ENCODE measurements at regions not wholly inside any gene's neighbourhood (a gene's known extent, or its start where the extent isn't known, plus 50 kb on each side); places are given as distances from the start of the nearest gene placed in this dataset.
"Not testable (repeated sequence)": the region's sequence is repeated elsewhere in the genome, so short reads cannot be mapped to it uniquely, and the experiment has no call there.

DNA sequence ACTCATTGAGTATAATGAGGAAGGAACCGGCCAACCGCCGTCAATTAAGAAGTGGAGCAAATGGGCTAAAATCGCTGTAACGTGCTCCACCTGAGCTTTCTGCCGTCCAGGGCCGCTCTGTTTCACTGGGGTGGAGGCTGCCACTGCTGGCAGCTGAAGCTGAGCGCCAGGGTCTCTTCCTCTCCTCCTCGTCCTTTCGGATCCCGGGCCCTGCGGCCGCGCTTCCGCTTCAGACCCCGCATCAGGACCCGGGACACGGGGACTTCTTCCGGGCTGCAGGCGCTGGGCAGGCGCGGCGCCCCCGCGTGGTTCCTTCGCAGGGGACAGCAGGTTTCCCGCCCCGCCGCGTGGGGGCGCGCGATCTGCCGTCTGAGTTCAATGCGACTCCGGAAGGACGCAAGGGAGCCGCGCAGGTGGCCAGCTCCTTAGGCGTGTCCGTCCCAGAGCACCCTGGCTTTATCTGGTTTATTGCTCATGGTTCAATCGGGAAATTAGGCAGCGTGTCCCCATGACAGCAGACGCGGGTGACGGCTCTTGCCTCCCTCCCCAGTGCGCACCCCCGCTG is 519.8 kb downstream of the TRIML1 start:
- no peak for DNase-seq

DNA sequence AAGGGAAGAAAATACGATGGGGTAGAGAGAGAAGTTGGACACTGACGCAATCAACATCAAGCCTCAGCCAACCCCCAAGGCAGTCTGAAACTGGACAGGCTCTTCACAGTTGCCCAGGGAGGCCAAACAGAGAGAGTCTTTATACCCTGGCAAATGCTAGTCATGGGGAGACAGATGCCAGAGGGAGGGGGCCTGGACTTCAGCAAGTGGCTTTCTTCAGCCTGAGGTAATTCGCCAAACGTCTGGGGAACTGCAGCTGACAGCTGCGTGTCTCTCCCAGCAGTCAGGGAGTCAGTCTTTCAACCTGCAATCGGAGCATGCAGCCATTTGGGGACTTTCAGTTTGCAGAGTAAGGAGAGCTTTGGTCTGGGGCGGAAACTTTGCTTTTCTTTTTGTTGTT is 521.6 kb downstream of the TRIML1 start:
- DNase-seq = peak in 37 of 51 donors; percentile 5 to 82 (median 41)

DNA sequence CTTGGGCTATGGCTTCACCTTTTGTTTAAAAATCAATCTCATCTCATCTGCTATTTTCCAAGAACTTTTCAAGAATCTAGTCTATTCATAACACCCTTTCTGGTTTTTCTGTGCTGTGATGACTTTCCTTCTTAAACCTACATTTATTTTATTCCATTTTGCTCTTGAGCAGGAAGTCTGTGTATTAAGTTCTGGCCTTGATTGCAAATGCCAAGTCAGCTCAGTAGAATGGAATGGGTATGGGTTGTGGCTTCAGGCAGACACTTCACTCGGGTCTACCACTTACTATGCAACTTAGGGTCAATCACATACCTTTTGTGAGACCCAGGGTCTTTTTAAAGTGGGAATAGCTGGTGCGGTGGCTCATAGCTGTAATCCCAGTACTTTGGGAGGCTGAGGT is 522.3 kb downstream of the TRIML1 start:
- no peak for DNase-seq

DNA sequence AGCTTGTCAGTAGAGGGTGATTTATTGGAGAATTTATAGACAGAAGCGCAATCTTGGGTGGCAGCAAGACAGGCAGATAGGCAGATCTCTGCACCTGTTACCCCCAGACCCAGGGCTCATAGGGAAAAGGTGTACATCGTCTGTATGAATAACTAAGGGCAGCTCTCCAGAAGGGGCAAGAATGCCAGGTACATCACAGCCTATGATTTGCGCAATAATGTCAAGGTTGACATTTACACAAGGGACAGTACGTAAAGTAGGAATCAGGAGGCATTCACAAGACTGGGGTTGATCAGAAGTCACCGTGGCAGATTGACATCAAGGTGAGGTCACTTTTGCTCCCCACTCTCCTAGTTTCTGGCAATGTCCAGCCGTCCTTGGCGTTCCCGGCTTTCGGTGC is 524.1 kb downstream of the TRIML1 start:
- DNase-seq = no peak

DNA sequence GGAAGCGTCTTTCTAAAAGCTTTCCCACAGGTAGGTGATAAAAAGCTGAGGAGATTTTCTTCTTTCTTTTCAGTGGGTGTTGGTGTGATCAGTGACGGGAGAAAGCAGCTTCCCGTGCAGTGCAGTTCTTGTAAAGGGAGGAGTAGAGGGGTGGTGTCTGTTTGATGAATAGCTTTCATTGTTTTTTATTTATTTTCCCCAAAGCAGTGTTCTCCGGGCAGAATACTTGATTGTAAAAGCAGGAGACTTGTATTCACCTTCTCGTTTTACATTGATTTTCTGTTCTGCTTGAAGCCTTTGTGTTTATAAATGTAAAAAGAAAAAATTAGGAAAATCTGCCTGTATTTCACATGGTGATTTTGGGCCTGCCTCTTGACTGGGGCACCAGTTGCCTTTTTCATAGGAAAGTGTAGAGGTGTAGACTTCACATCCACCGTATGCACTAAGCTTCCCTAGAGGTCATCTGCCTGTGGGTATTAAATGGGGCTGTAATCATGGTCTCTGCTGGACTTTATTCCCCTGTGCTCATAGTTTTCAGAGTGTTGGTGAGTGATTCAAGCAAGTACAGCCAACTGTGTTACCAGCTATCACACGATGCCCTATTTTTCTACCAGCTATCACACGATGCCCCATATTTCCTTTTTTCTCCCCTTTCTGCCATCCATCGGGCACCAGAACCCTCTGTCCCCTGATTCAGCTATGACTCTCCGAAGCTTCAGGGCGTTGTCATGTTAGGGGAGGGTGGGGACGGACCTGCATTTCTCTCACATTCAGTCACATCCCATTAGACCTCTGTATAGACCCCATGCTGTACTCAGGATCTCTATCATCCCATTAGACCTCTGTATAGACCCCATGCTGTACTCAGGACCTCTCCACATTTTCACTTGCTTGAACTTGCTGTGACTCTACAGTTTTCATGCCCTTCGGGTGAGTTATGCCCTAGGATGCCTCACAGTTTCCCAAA is 526.5 kb downstream of the TRIML1 start:
- peak in 6 of 51 donors; percentile 4 to 45 (median 14) for DNase-seq

DNA sequence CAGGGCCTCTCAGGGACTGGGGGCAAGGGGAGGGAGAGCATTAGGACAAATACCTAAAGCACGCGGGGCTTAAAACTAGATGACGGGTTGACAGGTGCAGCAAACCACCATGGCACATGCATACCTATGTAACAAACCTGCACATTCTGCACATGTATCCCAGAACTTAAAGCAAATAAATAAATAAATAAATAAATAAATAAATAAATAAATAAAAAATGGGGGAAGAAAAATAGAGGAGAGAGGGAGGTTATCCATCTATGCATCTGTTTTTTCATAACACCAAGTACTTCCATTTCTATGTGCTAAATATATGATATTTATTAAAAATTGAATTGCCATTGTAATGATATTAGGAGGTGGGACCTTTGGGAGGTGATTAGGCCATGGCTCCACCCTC is 539.5 kb downstream of the TRIML1 start:
- not testable (repeated sequence) for DNase-seq

DNA sequence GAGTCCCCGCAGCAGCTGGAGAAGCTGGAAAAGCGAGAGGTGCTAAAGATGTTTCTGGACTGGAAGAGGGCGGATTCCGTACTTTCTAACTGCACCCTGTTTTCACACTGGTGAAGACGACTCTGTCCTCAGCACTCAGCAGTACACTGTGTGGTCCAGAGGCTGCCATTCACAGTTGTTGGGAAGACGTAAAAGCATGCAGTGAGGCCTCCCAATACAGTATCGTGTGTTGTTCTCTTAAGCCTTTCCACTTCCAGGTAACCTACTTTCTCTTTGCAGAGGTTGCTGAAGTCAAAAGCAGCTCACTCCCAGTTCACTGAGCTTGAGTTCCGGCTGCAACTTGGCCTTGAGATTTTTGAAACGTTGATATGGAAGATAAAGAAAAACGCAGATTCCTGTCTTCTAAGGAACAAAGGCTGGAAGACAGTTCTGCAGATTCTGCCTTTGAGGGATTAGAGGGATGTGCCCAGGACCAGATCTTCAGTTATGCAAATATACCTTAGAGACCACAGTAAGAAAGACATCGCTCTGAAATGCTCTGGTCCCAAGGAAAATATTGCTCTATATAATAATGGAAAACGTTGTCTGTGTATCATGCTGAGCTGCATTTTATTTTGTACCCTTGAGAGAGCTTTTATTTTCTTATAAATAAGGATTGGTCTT is 540.9 kb downstream of the TRIML1 start:
- peak in 2 of 51 donors; percentile 5 to 6 for DNase-seq

DNA sequence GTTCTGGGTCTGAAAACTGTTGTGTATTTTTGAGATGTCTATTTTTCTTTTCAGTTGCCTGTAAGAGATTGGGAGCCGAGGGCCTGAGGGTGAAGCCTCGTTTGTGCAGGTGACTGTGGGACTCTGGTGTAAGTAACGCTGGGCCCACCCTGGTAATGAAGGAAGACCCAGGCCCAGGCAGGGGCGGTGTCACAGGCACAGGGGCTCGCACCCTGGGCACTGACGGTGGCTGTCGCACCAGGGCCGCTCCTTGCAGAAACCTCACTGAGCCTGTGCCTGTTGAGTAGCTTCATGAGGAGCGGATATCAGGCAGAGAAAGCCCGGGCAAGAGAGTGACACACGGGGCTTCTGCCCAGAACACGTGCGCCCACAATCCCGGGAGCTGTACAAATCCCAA is 541.4 kb downstream of the TRIML1 start:
- DNase-seq = no peak

DNA sequence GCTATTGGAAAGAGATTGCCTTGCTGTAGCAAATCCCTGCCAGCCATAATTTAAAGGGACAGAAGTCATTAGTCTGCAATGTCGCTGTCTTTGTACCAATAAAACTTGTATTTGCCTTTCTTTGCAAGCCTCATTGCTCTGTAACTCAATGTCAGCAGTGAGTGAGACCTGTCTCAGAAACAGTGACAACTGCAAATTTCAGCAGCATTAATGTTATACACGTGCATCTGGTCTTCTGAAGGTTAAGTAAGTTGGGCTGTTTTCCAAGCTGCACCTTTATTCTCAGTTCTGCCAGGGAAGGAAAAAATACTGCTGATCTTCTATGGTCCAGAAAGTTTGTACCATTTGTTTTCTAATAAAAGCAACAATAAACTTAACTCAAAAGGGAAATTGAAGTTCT is 543.1 kb downstream of the TRIML1 start:
- DNase-seq = no peak

DNA sequence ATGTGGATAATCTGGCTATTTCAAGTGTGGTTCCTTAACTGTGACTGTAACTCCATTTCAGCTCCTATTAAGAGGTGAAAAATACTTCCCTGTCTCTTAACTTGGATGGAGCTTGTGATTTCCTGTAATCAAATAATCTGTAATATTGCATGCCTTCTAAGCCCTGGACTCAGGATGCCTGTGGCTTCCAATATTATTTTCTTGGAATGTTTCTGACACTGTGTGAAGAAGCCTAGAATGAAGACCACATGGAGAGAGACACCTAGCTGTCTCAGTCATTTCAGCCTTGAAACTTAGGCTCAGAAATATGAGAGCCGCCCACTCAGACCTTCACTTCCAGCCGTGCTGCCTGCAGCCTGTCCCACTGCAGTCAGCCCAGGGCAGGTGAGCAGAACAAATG is 544.3 kb downstream of the TRIML1 start:
- no peak for DNase-seq

DNA sequence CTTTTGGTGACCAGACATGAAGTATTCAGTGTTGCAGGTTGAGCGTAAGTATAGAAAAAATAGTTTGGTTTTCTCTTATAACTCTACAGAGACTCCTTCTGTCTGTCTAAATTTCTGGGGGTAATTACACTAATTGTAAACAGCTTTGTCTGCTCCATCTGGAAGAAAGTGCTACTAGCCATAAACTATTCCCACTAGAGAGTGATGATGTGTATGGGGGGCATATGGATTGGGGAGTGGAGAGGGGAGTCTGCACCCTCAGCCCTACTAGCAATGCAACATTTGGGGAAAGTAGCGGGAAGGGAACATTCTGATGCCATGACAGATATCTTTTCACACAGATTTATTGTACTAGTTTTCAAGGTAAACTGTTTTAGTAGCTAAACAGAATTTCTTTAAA is 549.7 kb downstream of the TRIML1 start:
- DNase-seq = no peak

DNA sequence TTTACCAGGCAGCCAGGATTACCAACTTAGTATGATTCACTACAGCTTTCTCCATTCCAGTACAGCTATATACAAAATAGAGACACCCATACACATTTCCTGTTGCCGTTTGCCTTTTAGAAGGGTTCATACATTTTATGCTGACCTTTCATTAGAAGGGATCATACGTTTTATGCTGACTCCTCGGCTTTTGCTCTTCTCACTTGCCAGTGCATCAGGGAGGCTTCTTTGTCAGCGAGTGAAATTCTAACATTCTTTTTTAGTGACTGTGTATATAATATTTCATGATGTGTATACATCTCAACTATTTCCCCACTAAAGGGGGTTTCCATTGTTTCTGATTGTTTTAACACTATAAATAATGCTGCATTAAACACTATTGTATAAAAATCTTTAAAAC is 552.6 kb downstream of the TRIML1 start:
- DNase-seq = no peak

DNA sequence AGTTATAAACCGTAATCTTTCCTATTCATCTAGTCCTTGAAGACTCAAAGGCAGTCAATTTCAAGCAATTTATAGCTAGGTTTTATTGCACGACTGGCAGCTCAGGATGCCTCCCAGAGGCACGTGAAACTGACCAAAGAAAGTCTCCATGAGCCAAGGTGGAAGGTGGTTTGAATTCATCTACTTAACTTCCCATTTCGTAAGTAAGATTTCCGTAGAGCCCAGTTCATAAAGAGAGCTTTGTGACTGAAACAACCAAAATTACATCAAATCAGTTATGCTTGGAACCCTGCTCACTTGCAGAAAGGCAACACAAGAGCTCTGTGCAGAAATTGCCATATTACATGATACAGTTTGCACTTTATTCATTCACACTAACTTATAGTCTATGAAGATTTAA is 556.0 kb downstream of the TRIML1 start:
- DNase-seq = no peak

DNA sequence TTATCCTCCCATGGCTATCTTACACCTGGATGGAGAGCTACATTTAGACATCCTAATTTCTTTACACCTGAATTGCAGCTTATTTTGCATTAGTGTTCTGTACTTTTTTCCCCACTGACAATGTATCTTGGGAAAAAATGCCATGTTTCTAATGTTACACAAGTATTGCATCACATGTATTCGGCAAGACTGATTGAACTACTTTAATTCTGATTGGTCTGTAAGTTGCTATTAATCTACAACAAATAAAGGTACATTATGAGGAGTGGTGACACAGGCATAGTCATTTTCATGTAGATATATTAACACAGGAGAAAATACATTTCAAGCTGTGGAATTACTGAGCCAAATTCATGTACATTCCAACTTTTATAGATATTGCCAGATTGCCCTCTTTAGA is 558.0 kb downstream of the TRIML1 start:
- no peak for DNase-seq

DNA sequence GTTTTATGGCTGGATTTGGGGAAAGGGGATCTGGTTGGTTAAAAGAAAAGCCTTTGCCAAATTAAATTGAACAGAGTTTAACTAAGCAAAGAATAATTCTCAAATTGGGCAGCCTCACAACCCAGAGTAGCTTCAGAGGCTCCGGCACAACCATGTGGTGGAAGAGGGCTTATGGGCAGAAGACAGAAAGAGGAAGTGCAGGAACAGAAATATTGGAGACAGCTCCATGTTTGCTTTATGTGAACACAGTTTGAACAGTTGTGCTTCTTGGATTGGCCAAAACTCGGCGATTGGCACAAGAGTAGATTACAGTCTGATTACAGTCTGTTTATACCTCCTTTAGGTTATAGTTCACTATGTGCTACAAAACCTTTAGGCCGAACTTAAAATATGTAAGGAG is 562.7 kb downstream of the TRIML1 start:
- no peak for DNase-seq

DNA sequence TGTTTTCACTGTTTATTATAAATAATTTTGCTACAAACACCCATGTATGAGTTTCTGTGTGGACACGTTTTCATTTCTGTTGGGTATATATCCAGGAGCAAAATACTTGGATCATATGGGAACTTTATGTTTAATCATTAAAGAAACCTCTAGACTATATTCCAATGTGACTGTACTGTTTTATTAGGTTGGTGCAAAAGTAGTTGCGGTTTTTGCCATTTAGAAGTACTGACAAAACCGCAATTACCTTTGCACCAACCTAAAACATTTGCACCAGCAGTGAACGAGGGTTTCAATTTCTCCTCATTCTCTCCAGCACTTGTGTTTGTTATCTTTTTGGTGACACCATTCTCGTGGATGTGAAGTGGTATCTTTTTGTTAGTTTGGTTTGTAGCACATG is 565.0 kb downstream of the TRIML1 start:
- DNase-seq = no peak

DNA sequence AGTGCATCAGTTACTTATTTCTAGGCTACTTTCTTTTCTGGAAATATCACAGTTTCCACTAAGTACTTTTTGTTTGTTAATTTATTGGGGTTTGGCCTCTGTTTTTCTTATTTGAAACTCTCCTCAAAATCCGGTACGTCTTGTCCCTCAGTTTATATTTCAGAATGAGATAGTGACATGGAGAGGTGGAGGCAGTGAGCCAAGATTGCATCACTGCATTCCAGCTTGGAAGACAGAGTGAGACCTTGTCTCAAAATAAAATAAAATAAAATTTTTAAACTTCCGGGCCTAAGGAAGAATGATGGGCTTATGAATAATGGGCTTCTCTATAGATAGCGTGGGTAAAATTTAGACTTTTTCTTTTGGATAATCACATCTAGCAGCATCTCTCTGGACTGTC is 567.8 kb downstream of the TRIML1 start:
- DNase-seq = no peak

DNA sequence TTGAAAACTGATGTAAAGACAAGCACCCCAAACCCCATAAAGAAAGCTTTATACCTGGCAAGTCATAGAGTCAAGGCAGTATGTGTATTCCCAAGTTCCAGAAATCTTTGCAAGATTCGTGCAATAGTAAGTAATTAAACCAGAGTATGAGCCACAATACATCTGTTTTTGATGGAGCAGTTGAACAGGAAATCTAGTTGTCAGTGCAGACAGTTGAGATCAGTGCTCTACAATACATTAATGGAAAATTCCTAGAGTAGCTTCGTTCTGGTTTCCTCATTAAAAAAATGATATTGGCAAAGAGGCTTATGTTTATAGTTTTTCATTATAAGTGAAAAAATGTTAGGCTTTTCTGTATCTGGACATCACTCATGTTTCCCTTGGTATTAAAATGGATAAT is 575.3 kb downstream of the TRIML1 start:
- DNase-seq = no peak

DNA sequence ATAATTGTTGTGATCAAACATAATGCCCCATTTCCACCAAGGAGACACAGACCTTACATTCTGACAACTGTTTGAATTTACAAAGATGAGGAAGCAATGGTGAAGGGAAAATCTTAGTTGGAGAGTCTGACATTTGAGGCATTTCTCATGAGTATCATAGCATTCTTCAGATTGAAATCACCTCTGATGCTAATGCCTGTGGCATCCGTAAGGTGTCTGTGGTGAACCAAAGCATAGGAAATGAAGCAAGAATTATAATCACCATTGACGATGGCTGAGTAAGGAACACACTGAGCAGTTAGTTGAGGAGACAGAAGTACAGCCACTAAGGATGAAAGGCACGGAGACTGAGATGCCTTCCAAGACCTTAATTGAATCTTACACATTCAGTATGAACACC is 575.7 kb downstream of the TRIML1 start:
- no peak for DNase-seq

DNA sequence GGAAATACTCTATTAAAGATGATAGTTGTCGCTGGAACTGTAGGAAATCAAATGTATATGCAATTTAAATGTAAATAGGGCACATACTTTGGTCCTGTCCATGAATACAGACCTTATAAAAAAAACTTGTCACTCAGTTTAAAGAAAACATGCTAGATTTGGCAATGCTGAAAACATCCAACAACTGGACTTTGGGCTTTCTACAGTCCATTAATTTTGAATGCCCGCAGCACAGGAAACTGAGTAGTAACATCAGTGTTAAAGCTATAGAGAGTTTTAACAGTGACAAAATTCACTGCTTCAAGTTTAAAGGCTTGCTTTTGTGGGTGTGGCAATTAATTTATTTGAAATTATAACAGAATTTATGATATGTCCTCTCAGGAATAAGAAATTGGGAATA is 578.4 kb downstream of the TRIML1 start:
- DNase-seq = no peak

DNA sequence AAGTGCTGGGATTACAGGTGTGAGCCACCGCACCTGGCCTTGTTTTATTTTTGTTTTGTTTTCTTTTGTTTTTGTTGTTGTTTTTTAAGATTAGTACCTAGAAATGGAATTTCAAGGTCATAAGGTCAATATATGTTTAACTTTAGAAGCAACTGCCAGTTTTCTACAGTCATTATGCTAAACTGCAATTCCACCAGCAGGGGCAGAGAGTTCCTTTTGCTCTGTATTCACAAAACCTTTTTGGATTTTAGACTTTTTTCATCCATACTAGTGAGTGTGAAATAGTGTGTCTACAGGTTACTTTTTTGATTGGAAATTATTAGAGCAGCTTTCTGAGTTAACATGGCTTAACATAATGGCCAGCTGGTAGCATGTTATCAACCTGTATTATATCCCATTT is 580.6 kb downstream of the TRIML1 start:
- no peak for DNase-seq

DNA sequence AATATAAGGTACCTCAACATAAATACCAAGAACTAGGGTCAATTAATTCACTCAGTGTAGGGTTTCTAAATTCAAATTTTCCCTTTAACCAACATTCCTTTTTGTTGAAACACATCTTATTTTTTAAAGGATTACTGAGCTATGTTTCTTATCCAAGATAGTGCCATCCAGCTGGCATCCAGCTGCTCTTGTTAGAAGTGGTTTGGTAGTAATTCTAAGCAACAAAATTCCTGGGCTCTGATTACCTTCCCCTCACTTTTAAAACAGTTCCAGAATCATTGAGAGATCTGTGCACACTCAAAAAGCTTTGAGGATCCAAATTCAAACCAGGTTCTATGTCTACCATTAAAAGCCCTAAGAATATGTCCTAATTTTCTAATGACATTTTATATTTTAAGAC is 583.7 kb downstream of the TRIML1 start:
- no peak for DNase-seq

DNA sequence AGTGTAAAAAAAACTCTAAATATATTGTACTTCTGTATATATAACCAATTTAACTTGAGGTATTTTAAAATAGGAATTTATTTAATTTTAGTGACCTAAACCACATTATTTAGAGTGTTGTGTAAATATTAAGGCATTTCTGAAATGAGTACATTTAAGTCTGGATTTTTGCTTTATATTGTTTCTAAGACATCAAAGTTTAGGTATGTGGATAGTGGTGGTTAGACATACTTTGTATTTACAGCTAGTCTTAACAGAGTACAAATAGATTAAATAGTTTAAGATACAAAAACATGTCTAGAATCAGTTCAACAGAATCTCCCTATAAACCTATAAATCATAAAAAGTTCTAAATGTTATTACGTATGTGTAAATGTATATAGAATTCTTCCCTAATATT is 588.5 kb downstream of the TRIML1 start:
- DNase-seq = no peak

Measured in hypothalamus (tissue), 51 donors.